Activated CD4-positive, alpha-beta T cell treated with anti-CD3 and anti-CD28 coated beads, Interleukin-2, amount 50 U/mL, for 48 hours (primary cell): ENCODE measurements at regions not wholly inside any gene's neighbourhood (a gene's known extent, or its start where the extent isn't known, plus 50 kb on each side); places are given as distances from the start of the nearest gene placed in this dataset.

Source experiments
- DNase-seq, 2 experiments: peaks; one replicate each; pipeline ENCODE4 v3.0.0-alpha.2; 2020

GRCh38 chr20:57890202-57890800, 180.5 kb upstream of the PMEPA1 start:
- no peak for DNase-seq

GRCh38 chr20:57888591-57888990, 178.8 kb upstream of the PMEPA1 start:
- DNase-seq: no peak

- no peak for DNase-seq
Measured at GRCh38 chr20:57884956-57885355, 175.1 kb upstream of the PMEPA1 start.

GRCh38 chr20:57883761-57884160, 173.9 kb upstream of the PMEPA1 start:
- no peak for DNase-seq

GRCh38 chr20:57883224-57883623, 173.4 kb upstream of the PMEPA1 start:
- no peak for DNase-seq

- DNase-seq: no peak
Measured at GRCh38 chr20:57882451-57883161, 172.8 kb upstream of the PMEPA1 start.

GRCh38 chr20:57881466-57882385, 171.9 kb upstream of the PMEPA1 start:
- no peak for DNase-seq

GRCh38 chr20:57880571-57880892, 170.7 kb upstream of the PMEPA1 start:
- no peak for DNase-seq

- no peak for DNase-seq
Measured at GRCh38 chr20:57879779-57880570, 170.2 kb upstream of the PMEPA1 start.

GRCh38 chr20:57879437-57879778, 169.6 kb upstream of the PMEPA1 start:
- DNase-seq: no peak

- no peak for DNase-seq
Measured at GRCh38 chr20:57878786-57879424, 169.1 kb upstream of the PMEPA1 start.

GRCh38 chr20:57877995-57878394, 168.2 kb upstream of the PMEPA1 start:
- DNase-seq: no peak

- DNase-seq: no peak
Measured at GRCh38 chr20:57877131-57877824, 167.5 kb upstream of the PMEPA1 start.

- no peak for DNase-seq
Measured at GRCh38 chr20:57876163-57876562, 166.3 kb upstream of the PMEPA1 start.

- no peak for DNase-seq
Measured at GRCh38 chr20:57874141-57874540, 164.3 kb upstream of the PMEPA1 start.

- no peak for DNase-seq
Measured at GRCh38 chr20:57872816-57873409, 163.1 kb upstream of the PMEPA1 start.

GRCh38 chr20:57871237-57871632, 161.4 kb upstream of the PMEPA1 start:
- DNase-seq: no peak

GRCh38 chr20:57870597-57871236, 160.9 kb upstream of the PMEPA1 start:
- DNase-seq: no peak

- no peak for DNase-seq
Measured at GRCh38 chr20:57869951-57870315, 160.1 kb upstream of the PMEPA1 start.

- DNase-seq: no peak
Measured at GRCh38 chr20:57869291-57869950, 159.6 kb upstream of the PMEPA1 start.

- no peak for DNase-seq
Measured at GRCh38 chr20:57868310-57868709, 158.5 kb upstream of the PMEPA1 start.
